ENCODE measurements at regions not wholly inside any gene's neighbourhood (a gene's known extent, or its start where the extent isn't known, plus 50 kb on each side); places are given as distances from the start of the nearest gene placed in this dataset.
A peak's percentile ranks its signal among the peaks of the same experiment; 100 is the strongest.
"Not testable (repeated sequence)": the region's sequence is repeated elsewhere in the genome, so short reads cannot be mapped to it uniquely, and the experiment has no call there.

DNA sequence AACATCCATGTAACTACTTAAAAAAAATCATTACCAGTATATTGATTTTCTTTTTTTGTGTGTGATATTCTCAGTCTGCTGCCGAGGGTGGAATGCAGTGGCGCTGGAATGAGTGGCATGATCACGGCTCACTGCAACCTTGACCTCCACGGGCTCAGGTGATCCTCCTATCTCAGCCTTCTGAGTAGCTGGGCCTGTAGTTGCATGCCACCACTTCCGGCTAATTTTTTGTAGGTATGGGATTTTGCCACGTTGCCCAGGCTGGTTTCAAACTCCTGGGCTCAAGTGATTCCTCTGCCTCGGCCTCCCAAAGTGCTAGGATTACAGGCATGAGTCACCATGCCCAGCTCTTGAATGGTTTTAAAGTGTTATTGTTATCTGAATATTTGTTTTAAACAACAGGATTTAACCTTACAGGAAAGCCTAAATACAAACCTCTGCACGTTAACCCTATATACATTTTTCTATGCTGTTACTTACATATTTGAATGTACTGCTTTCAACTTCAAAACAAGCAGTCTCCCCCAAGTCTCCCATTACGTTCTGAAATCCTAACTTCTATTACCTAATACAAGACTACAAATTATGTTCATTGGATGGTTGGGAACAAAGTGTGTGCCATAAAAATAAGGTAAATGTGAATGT lies 61.7 kb downstream of the KPNA2 start:
- Histone ChIP-seq H3K27me3 (no peaks in the 10 kb centered on the region), H3K36me3 (no peaks in the 10 kb centered on the region), H3K9me3 (ENCODE audit: low read depth) (no peaks in the 10 kb centered on the region), H3K4me1 (ENCODE audit: low read depth) (no peaks in the 10 kb centered on the region), H3K4me3 (no peak overlapping the region), H3K27ac (no peak overlapping the region)
- no peak for DNase-seq (ENCODE audit: low read depth in 1 of 2, low spot score in 1 of 2)
- TF ChIP-seq, protein P1, sequence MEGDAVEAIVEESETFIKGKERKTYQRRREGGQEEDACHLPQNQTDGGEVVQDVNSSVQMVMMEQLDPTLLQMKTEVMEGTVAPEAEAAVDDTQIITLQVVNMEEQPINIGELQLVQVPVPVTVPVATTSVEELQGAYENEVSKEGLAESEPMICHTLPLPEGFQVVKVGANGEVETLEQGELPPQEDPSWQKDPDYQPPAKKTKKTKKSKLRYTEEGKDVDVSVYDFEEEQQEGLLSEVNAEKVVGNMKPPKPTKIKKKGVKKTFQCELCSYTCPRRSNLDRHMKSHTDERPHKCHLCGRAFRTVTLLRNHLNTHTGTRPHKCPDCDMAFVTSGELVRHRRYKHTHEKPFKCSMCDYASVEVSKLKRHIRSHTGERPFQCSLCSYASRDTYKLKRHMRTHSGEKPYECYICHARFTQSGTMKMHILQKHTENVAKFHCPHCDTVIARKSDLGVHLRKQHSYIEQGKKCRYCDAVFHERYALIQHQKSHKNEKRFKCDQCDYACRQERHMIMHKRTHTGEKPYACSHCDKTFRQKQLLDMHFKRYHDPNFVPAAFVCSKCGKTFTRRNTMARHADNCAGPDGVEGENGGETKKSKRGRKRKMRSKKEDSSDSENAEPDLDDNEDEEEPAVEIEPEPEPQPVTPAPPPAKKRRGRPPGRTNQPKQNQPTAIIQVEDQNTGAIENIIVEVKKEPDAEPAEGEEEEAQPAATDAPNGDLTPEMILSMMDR (IDR thresholded peaks at IDR 0.05; ENCODE audit: low read depth, low read length): no peak

DNA sequence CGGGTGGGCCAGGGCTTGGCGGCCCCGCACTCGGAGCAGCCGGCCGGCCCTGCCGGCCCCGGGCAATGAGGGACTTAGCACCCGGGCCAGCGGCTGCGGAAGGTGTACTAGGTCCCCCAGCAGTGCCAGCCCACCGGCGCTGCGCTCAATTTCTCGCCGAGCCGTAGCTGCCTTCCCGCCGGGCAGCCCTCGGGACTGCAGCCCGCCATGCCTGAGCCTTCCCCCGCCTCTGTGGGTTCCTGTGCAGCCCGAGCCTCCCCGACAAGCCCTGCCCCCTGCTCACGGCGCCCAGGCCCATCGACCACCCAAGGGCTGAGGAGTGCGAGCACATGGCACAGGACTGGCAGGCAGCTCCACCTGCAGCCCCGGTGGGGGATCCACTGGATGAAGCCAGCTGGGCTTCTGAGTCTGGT lies 63.8 kb downstream of the KPNA2 start:
- not testable (repeated sequence) for H3K27ac ChIP-seq; H3K36me3 ChIP-seq; H3K4me3 ChIP-seq; H3K9me3 ChIP-seq (ENCODE audit: low read depth); H3K27me3 ChIP-seq; H3K4me1 ChIP-seq (ENCODE audit: low read depth); DNase-seq (ENCODE audit: low read depth in 1 of 2, low spot score in 1 of 2)

DNA sequence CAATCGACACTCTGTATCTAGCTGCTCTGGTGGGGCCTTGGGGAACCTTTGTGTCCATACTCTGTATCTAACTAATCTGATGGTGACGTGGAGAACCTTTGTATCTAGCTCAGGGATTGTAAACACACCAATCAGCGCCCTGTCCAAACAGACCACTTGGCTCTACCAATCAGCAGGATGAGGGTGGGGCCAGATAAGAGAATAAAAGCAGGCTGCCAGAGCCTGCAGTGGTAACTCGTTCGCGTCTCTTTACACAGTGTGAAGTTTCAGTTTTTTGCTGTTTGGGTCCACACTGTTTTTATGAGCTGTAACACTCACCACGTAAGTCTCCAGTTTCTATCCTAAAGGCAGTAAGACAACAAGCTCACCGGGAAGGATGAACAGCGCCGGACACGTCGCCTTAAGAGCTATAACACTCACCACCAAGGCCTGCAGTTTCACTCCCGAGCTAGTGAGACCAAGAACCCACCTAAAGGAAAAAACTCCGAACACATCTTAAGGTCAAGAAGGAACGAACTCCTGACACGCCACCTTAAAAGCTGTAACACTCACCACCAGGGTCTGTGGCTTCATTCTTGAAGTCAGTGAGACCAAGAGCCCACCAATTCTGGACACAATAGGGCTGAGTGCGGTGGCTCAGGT lies 64.6 kb downstream of the KPNA2 start:
- Histone ChIP-seq H3K27me3 (no peaks in the 10 kb centered on the region), H3K4me3 (no peak overlapping the region), H3K27ac (no peak overlapping the region), H3K4me1 (ENCODE audit: low read depth) (no peaks in the 10 kb centered on the region), H3K9me3 (ENCODE audit: low read depth) (no peaks in the 10 kb centered on the region), H3K36me3 (no peaks in the 10 kb centered on the region)
- no peak for DNase-seq (ENCODE audit: low read depth in 1 of 2, low spot score in 1 of 2)
- TF ChIP-seq, protein P1 (IDR thresholded peaks at IDR 0.05; ENCODE audit: low read depth, low read length): no peak

DNA sequence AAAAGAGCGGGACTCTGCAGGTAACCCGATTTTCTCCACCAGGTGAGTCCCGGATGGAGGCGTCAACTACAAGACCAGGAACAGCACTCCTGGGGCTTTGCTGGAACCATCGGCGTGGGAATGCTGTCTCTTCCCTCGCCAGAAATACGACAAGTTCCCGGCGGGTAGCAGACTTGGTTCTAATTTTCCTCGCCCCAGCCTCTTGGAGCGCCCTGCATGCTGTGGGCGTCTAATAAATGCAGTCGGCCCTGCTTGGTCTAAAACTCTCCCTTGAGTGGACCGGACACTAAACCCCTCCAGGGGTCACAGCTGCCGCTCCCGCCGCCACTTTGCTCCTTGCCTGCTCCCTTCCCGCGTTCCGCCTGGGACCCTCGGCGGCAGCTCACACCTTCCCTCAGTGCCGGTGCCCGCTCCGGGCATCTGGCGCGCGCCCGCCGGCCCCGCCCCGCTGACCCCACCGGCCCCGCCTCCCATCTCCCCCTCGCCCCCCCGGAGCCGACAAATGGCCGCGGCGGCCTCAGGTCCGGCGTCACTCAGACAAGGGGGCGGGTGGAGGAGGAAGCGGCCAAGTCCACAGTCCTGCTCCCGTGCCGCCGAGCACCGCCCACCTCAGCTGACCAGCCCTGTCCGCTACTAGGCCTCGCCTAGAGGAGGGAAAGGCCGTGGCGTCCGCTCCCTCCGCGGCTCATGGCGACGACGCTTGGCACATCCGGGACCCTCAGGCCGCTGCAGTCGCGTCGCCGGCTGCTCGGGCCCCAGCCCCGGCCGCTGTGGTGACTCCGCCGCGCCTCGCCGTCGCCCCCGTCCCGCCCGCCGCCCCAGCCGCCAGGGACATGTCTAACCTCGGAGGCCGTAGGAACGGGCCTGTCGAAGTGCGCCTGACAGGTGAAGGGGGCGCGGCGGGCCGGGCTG lies 65.8 kb downstream of the KPNA2 start:
- peak overlapping the region; percentile 87 for H3K27ac ChIP-seq

DNA sequence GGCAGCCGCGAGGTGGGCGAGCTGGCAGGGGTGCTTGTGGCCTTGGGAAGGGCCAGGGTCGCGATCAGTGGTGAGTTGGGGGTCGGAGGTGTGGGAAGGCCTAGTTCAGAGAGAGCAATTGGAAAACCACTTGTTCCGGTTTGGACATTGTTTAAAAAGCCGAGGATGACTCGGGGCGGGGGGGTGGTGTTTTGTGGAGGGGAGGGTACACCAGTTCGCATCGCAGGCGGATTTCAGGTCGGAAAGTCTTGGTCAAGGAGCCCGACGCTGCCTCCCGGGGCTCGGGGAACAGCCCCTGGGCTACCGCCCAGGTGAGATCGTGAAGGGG lies 66.4 kb downstream of the KPNA2 start:
- H3K4me1 ChIP-seq (ENCODE audit: low read depth): no peaks in the 10 kb centered on the region
- no peak for DNase-seq (ENCODE audit: low read depth in 1 of 2, low spot score in 1 of 2)
- TF ChIP-seq, protein P1 (IDR thresholded peaks at IDR 0.05; ENCODE audit: low read depth, low read length): no peak
- H3K27ac ChIP-seq: peak overlapping the region; percentile 87
- no peaks in the 10 kb centered on the region for H3K9me3 ChIP-seq (ENCODE audit: low read depth)
- H3K36me3 ChIP-seq: no peaks in the 10 kb centered on the region
- peak overlapping the region; percentile 44 for H3K4me3 ChIP-seq
- H3K27me3 ChIP-seq: no peaks in the 10 kb centered on the region

More for the DNA sequence above, 65.8 kb downstream of the KPNA2 start:
- H3K4me1 ChIP-seq (ENCODE audit: low read depth): no peaks in the 10 kb centered on the region
- no peaks in the 10 kb centered on the region for H3K9me3 ChIP-seq (ENCODE audit: low read depth)
- H3K4me3 ChIP-seq: peak overlapping the region; percentile 44
- H3K27me3 ChIP-seq: no peaks in the 10 kb centered on the region
- no peaks in the 10 kb centered on the region for H3K36me3 ChIP-seq
- peak; percentile 94 to 96 for DNase-seq (ENCODE audit: low read depth in 1 of 2, low spot score in 1 of 2)
- TF ChIP-seq, protein P1 (IDR thresholded peaks at IDR 0.05; ENCODE audit: low read depth, low read length): no peak
